RWPE2 (cell line): ENCODE measurements at regions not wholly inside any gene's neighbourhood (a gene's known extent, or its start where the extent isn't known, plus 50 kb on each side); places are given as distances from the start of the nearest gene placed in this dataset.
"Not testable (repeated sequence)": the region's sequence is repeated elsewhere in the genome, so short reads cannot be mapped to it uniquely, and the experiment has no call there.

Experiments
- ATAC-seq: fragments of 200-7000 bp; cut with Tn5 transposase; 3 replicates; pipeline ENCODE4 v1.9.1; 2021; ENCODE audit warnings: low read depth
- DNase-seq: peaks from one replicate; pipeline ENCODE4 v3.0.0-alpha.2; 2020; ENCODE audit warnings: low spot score
- H3K27ac ChIP-seq: fragments of 450-650 bp; 2 replicates; pipeline ENCODE4 v1.5.1; 2017; ENCODE audit warnings: mild to moderate bottlenecking; ENCODE audit not compliant: poor library complexity, severe bottlenecking
- H3K27me3 ChIP-seq: fragments of 250-450 bp; sonication (Bioruptor Pico); 2 replicates; pipeline ENCODE4 v1.5.1; 2021; ENCODE audit warnings: mild to moderate bottlenecking, moderate library complexity; ENCODE audit not compliant: insufficient read depth, poor library complexity, severe bottlenecking
- H3K36me3 ChIP-seq: fragments of 250-450 bp; sonication (Bioruptor Pico); 2 replicates; pipeline ENCODE4 v1.5.1; 2020; ENCODE audit warnings: low read depth, mild to moderate bottlenecking, moderate library complexity
- H3K4me1 ChIP-seq: fragments of 250-450 bp; sonication (Bioruptor Pico); 2 replicates; pipeline ENCODE4 v1.5.1; 2021; ENCODE audit warnings: mild to moderate bottlenecking, moderate library complexity; ENCODE audit not compliant: insufficient read depth, poor library complexity, severe bottlenecking
- H3K4me3 ChIP-seq: fragments of 250-450 bp; sonication (Bioruptor Pico); 2 replicates; pipeline ENCODE4 v1.5.1; 2021; ENCODE audit warnings: mild to moderate bottlenecking, moderate library complexity; ENCODE audit not compliant: severe bottlenecking
- H3K9me3 ChIP-seq: fragments of 250-450 bp; sonication (Bioruptor Pico); 2 replicates; pipeline ENCODE4 v1.5.1; 2021; ENCODE audit warnings: mild to moderate bottlenecking, moderate library complexity; ENCODE audit not compliant: severe bottlenecking
- CTCF ChIP-seq: fragments of 450-650 bp; IDR thresholded peaks from one replicate; pipeline ENCODE4 v1.5.1; 2017; ENCODE audit warnings: mild to moderate bottlenecking, moderate library complexity; ENCODE audit not compliant: poor library complexity, severe bottlenecking

- ATAC-seq, result no peak
- no peak for DNase-seq
- no peak for TF ChIP-seq CTCF
- Histone ChIP-seq H3K4me1 (no peaks in the 10 kb centered on the region), H3K27me3 (no peaks in the 10 kb centered on the region), H3K36me3 (no peaks in the 10 kb centered on the region), H3K4me3 (no peak overlapping the region), H3K9me3 (no peaks in the 10 kb centered on the region), H3K27ac (no peak overlapping the region)
These were observed 534.2 kb downstream of the CCSER2 start for GRCh38 chr10:84862551-84862950.

- Histone ChIP-seq H3K4me3 (no peak overlapping the region), H3K27ac (no peak overlapping the region), H3K9me3 (no peaks in the 10 kb centered on the region), H3K36me3 (no peaks in the 10 kb centered on the region), H3K4me1 (no peaks in the 10 kb centered on the region), H3K27me3 (no peaks in the 10 kb centered on the region)
- no peak for TF ChIP-seq CTCF
- no peak for DNase-seq
- ATAC-seq, result no peak
These were observed 535.3 kb downstream of the CCSER2 start for GRCh38 chr10:84863675-84864074.

GRCh38 chr10:84876116-84876999 lies 548.0 kb downstream of the CCSER2 start:
- Histone ChIP-seq H3K36me3 (no peaks in the 10 kb centered on the region), H3K4me3 (no peak overlapping the region), H3K27me3 (no peaks in the 10 kb centered on the region), H3K27ac (no peak overlapping the region), H3K4me1 (no peaks in the 10 kb centered on the region), H3K9me3 (no peaks in the 10 kb centered on the region)
- TF ChIP-seq CTCF, result no peak
- ATAC-seq (no peak), DNase-seq (no peak)

GRCh38 chr10:84879991-84880390 lies 551.6 kb downstream of the CCSER2 start:
- Histone ChIP-seq H3K27me3 (no peaks in the 10 kb centered on the region), H3K27ac (no peak overlapping the region), H3K4me3 (no peak overlapping the region), H3K4me1 (no peaks in the 10 kb centered on the region), H3K9me3 (no peaks in the 10 kb centered on the region), H3K36me3 (no peaks in the 10 kb centered on the region)
- no peak for TF ChIP-seq CTCF
- ATAC-seq (no peak), DNase-seq (no peak)

GRCh38 chr10:84881696-84882095 lies 553.3 kb downstream of the CCSER2 start:
- H3K36me3 ChIP-seq, H3K27me3 ChIP-seq, H3K27ac ChIP-seq, H3K9me3 ChIP-seq, ATAC-seq, H3K4me1 ChIP-seq, DNase-seq, H3K4me3 ChIP-seq: not testable (repeated sequence)
